CD4-positive, alpha-beta T cell treated with Interleukin-6 at 100 ng/mL for 8 hours (primary cell): ENCODE measurements at regions not wholly inside any gene's neighbourhood (a gene's known extent, or its start where the extent isn't known, plus 50 kb on each side); places are given as distances from the start of the nearest gene placed in this dataset.

Source experiments
- DNase-seq: peaks from one replicate; pipeline ENCODE4 v3.0.0-alpha.2; 2020; ENCODE audit warnings: mixed read lengths, low spot score

DNA sequence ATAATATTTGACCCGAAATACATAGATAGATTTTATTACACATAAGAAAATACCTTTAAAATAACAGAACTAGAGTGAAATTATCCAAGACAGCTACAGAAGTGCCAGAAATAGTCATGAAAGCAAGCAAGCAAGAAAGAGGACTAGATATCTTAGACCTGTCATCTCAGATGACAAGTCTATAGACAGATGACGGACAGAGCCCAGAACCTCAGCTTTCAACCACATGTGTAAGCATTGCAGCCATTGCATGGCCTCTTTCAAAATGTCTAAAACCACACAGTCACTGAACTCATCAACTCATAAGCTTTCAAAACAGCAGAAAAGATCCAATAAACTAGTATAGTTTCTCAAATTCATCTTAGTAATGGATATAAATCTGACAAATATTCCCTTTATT, 59.8 kb upstream of the FHIT start:
- DNase-seq = no peak

DNA sequence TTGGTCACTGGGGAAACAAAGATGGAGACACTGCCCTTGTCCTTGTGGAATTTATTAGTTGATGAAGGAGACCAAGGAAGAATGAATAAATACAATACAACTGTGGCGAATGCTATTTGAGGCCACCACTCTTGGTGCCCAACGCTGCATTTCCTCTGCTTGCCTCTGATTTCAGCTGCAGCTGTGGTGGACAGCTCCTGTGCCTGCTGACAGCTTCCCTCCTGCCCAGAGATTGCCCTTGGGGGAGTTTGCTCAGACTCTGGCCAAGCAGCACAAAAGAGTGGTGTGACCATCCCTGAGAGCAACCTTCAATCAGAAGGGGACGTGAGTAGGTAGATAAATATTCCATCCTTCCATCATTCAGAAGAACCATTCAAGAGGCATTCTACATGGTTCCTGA, 64.6 kb upstream of the FHIT start:
- DNase-seq = no peak

DNA sequence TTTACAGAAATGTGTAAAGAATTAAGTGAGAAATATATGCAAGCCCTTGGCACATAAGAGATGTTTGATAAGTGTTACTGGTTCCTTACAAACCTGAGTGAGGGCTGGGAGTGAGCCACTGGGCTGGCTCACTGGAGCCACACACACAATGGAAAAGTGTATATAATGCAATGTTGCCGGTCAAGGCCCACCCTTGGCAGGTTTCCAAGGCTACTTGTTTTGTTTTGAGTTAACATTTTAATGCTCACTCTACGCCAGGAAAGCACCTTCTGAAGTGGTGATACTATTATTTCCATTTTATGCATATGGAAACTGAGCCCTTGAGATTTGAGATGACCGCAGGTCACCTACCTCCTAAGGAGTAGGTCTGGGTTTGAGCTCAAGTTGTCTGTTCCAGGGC, 71.8 kb upstream of the FHIT start:
- no peak for DNase-seq

DNA sequence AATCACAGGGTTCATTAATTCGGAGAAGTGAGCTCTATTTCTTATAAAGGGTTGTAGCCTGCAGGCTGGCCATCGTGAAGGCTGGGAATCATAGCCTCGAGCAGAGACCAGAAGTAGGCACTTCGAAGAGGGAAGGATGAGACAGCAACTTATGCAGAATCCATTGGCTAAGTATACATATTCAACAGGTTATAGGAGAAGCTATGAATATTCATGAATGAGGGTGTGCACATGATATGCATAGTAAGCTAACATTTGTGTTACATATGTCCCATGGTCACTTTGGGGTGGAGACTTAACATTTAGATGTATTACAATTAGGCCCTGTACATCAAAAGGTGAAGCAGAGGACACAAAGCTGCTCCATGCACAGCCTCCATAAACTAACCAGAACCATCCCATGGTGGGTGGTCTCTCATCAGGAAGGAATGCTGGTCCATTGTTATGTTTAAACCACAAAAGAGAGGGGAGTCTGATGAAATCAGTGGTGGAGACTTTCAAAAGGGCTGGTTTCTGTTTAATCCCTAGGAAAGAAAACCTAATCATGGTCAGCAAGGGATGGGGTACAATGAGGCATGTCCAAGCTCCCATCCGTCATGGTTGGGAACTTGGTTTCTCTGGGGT, 80.8 kb upstream of the FHIT start:
- no peak for DNase-seq

DNA sequence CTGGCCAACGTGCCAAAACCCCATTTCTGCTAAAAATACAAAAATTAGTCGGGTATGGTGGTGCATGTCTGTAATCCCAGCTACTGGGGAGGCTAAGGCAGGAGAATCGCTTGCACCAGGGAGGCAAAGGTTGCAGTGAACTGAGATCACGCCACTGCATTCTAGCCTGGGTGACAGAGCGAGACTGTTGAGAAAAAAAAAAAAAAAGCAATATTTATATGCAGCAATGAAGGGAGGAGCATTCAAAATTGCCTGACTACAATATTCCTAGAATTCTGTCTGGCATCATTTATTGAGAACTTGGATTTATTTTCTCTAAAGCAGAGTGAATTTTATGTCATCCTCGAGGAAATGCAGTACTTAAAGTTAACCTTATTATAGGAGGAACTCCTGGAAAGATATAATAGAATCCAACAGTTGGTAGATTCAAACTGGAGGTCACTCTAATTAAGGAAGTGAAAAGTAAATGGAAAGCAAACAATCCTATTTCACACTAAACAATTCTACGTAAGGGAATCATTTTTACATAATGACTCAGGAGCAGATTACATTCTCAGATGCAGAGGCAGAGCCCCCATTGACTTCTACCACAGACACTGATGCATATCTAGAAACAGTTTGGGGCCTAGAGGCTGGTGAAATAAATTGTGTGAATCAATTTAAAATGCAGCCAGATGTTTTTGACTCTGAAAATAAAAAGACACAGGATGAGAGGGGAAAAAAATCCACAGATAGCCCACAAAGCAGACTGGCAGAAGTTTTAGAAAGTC, 82.1 kb upstream of the FHIT start:
- no peak for DNase-seq

DNA sequence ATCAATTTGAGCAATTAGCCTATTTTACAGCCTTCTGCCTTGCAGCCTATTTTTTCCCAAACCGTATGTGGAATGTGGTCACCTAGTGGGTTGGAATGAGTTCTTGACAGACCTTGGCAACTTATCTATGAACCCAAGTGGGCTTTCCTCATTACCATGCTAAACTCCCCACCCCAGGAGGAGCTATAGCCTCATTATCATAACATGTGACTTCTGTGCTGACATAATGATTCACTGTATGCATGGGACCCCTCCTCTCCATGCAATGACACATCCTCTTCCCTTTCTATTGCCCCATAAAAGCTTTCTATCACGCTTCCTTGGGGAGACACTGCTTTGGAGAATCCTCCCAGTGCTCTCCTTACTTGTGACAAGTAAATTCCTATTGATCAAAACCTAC, 83.5 kb upstream of the FHIT start:
- no peak for DNase-seq

DNA sequence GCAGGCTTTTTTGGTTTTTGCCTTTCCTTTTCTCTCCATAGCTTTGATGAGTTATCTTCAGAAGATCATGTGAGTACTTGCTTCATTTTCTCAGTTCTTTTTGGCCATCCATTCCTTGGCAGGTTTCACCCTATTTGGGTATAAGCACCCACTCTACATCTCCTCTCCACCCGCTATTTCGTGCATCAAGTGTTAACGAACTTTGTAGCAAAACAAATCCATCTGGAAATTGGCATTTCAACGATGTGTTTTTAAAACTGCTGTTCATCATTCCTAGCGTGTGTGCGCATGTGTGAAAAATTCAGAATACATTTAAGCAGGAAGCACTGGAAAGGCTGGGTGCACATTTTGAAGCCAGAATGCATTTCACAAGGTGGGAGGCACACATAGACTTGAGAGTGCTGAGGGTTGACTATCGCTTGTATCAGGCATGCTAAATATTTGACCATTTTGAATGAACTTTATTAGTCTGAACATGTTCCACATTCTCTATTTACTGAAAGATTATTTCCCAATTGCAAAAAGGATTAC, 89.7 kb upstream of the FHIT start:
- no peak for DNase-seq

DNA sequence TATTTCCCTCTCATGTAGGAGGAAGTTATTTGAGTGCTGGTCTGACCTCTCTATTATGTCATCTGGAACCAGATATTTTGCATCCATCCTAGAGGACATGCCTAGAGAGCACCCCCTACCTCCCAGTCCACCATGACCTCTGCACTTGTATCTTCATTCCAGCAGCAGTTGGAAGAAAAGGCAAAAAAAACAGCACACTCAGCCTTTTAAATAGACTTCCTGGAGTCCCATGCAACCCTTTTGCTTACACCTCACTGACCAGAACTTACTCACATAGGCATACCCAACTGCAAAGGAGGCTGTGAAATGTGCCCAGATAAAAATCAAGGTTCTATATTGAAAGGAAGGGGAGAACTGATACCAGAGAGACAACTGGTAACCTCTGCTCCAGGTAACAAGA, 92.3 kb upstream of the FHIT start:
- DNase-seq = no peak

DNA sequence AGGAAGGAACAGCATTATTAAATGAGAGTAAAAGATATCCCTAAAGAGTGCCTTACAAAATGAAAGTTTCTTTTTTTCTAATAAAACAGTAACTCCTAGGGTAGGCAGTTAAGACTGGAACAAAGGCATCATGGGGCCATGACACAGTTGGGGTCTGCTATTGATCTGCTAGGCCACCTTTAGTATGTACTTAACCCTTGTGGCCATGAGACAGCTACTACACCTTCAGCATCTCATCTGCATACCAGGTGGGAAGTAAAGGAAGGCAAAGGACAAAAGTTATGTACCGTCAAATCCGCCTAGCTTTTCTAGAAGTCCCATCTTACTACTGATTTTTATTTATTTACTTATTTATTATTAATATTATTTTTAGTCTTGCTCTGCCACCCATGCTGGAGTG, 93.8 kb upstream of the FHIT start:
- DNase-seq = no peak

DNA sequence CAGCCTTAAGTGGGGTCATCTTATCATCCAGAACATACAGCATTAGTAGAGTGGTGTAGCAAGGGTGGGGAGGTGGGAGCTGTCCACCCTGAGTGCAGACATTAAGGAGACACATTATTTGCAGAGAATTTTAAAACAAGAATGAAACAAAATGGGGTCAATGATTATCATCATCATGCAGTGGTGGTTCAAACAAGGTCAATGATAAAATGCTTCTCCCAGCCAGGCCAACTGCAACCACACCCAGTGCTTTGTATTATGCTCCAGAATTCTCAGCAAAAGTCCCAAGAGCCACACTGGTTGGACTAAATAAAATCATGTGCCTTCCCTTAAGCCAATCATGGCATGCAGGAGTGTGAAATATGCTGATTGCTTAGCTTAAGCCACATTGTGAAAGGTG, 96.7 kb upstream of the FHIT start:
- no peak for DNase-seq

DNA sequence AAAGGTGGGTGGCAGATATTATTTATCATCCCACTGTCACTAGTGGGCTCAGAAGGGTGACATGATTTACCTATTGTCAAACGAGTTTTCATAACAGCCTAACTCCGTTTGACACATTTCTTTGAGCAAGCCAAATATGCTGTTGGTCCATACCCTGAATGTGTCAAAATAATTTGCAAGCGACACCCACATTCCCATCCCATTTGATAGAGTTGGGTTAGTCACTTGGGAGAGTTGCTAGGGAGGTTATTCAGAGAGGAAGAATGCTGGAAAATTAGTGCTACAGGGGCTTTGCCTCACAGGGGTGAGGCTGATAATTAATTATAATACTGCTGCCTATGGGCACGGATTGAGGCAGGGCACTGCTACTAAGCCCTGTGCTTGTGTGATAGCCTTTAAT, 98.5 kb upstream of the FHIT start:
- no peak for DNase-seq

DNA sequence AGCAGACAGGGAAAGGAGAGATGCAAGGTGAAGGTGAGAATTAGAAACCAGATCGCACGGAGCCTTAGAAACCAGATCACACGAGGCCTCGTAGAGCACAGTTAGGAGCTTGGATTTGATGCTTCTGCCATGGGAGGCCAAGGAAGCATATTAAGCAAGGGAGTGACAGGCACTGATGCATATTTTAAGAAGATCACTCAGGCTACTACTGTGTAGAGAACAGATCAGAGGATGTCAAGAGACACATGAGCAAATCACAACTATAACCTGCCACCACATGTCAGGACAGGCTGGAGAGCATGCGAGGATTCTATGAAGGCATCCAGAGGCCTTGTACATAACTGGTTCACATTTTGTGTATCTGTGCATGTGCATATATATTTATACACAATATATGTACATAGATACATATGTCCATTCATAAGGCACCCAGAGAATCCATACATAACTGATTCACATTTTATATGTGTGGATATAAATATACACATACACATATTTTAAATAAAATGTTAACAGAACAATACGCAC, 99.6 kb upstream of the FHIT start:
- no peak for DNase-seq

DNA sequence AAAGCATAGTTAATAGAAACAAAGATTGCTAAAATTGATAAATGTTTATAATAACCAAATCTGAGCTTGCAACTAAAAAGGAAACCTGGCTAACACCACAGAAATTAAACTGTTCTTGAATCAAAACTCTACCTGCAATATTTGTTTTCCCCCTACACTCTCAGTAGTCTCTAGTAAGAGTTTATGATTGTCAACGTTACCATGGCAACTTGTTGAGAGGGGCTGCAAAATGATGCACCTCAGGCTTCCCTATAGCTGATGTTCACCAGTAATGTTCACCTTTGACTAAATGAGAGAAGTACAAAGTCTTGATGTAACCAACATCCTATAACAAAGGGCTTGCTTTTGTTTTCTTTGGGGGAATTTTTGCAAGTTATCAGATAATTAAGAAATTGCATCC, 101.1 kb upstream of the FHIT start:
- DNase-seq = no peak

DNA sequence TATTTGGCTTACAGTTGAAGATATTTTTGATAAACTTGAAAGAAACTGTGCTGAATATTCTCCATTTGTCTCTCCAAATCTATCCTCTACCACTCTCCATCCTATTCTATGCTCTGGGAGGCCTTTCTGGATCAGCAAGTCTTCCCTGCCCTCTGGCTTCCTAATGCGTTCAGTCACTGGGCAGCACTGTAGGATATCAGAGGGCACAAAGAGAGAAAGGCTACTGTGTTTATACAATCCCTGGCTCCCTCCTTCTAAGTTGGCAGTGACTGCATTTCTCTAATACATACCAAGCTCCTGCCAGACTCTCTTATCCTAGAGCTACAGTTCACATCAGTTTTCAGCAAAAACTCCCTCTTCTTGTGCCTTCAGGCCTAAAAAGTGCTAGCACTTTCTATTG, 102.1 kb upstream of the FHIT start:
- DNase-seq = no peak

DNA sequence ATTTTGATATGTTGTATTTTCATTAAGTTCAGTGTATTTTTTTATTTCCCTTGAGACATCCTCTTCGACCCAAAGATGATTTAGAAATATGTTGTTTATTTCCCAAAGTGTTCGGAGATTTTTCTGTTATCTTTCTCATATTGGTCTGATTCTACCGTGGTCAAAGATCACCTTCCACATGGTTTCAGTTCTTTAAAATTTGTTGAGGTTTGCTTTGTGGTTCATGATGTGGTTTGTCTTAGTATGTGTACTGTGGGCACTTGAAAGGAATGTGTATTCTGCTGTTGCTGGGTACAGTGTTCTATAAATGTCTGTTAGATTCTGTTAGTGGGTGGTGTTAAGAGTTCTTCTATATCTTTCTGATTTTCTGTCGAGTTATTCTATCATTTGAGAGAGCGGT, 103.4 kb upstream of the FHIT start:
- DNase-seq = no peak

DNA sequence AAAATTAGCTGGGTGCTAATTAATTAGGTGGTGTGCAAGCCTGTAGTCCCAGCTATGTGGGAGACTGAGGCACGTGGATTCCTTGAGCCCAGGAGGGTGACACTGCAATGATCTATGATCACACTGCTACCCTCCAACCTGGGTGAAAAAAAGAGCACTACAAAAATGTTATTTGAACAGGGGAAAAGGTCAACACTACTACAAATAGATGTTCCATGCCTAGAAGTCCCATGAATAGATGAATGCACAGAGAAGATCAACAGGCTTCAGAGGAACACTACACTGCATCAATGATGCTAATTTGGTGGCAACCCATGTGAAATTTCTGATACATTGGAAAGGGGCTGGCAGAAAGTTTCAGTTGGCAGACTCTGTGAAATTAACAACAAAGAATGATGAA, 105.4 kb upstream of the FHIT start:
- DNase-seq = no peak

DNA sequence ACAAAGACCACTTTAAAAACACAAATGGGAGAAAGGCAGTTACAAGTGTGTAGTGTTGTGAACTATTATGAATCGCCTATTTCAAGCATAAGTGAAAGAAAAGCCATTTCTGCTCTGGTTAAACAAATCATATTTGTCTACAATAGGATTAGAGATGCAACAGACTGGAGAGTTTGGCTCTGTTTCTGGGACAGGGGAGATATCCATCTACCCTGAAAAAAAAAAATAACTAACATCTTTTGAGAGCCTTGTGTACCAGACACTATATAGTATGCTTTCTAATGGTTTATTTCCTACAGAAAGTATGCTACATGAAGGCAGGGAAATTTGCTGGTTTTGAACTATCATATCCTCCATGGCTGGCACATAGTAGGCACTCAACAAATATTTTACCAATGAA, 106.7 kb upstream of the FHIT start:
- no peak for DNase-seq

DNA sequence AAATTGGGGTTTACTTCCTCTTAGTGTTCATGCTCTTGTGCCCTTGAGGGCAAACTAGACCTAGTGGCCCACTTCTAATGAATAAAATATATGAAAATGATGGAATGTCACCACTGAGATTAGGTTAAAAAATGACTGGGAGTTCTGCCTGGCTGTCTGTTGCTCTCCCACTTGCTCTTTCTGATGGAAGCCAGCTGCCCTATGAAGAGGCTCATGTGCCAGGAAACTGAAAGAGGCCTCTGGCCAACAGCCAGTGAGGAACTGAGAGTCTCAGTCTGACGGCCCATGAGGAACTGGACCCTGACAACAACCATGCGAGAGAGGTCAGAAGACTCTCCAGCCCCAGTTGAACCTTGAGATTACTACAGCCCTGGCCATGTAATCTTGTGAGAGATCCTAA, 107.1 kb upstream of the FHIT start:
- DNase-seq = no peak

DNA sequence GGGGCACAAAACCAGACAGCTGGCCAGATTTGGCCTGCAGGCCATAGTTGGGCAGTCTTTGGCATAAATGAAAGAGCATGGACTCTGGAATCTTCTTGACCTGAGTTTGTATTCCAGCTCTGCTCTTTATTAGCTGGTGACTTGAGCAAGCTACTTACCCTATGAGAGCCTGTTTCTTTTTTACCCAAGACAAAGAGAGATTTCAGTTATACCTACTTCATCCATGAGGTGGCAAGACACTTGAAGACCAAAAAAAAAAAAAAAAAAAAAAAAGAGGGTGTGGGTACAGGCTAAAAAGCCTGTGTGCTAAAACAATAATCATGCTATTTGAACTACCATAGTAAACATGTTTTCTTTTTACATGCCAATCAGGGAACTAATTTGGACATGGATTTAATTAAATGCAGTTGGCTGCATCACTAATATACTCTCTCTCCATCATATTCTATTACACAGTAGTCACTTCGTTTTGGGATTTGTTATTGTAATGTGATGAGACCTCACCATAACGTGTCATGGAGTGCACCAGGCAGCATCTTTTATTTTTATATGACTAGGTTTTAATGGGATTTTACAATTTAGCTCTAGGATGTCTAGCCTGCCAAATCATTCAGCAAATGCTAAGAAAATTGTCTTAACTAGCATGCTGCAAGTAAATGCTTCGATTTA, 109.2 kb upstream of the FHIT start:
- no peak for DNase-seq

DNA sequence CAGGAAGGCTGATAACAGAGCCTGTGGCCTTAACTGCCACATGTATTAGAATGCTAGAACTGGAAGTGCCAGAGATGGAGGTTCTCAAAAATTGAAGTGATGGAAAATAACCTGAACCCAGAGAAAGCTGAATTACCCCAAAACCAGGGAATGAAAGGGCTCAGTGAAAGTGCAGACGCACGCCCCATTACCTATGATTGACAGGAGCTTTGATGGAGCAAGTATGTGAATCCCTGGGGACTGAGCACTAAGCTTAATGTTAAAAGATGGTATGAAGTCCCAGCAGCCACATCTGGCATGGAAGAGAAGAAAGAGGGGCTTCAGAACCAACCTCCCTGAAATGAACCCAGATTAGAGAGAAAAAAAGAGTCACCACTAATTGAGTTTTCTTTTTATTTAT, 118.4 kb upstream of the FHIT start:
- no peak for DNase-seq

DNA sequence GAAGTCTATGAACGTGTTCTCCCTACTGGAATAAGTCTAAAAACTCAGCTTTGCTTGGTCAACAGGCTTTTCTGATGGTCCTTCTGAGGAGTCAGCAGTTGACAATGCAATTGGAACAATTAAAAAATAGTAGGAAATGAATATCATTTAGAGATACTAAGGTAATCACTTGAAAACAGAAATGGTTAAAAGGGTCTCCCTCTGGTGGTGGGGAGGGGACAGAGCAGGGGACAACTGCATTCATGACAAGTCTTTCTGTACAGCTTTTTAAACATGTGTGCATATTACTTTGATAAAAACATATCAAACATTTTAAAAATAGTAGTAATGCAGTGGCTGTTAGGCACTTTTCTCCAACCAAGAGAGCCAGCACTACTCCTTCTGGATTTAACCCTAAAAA, 119.9 kb upstream of the FHIT start:
- no peak for DNase-seq

DNA sequence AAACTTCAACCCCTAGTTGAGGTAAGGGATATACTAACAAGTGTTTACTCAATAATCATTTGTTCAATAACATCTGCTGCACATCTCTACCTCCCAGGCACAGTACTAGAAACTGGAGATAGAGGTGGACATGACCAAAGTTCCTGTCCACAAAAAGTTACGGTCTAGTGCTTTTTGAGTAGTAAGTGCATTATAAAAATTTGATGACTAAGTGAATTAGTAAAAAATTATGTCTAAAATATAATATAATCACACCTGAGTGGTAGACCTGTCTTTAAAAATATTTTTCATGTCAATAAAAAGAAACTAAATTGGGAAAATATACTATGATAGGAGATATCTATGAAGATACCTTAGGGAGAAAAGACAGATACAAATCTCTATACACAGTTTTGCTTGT, 121.5 kb upstream of the FHIT start:
- no peak for DNase-seq

DNA sequence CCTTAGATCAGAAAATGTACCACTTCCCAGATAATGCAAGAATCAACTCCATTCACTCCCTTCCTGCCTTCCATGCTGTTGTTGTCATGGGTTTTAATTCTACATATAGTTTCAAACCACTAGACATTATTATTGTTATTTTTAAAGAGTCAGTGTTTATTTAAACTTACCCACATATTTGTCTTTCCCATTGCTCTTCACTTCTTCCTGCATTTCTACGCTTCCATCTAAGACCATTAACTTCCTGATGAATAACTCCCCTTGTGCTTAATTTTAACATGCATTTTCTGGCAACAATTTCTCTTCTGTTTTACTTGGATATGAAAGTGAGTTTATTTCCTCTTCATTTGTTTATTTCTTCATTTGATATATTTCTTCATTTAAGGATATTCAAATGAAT, 127.1 kb upstream of the FHIT start:
- no peak for DNase-seq
